NCI-H1417 treated with DMSO at 0.1 percent for 48 hours (cell line): ENCODE measurements at regions not wholly inside any gene's neighbourhood (a gene's known extent, or its start where the extent isn't known, plus 50 kb on each side); places are given as distances from the start of the nearest gene placed in this dataset.
A peak's percentile ranks its signal among the peaks of the same experiment; 100 is the strongest.

Experiments
- DNase-seq: peaks from one replicate; lab custom pipeline; 2025; lab: John Stamatoyannopoulos, UW

DNA sequence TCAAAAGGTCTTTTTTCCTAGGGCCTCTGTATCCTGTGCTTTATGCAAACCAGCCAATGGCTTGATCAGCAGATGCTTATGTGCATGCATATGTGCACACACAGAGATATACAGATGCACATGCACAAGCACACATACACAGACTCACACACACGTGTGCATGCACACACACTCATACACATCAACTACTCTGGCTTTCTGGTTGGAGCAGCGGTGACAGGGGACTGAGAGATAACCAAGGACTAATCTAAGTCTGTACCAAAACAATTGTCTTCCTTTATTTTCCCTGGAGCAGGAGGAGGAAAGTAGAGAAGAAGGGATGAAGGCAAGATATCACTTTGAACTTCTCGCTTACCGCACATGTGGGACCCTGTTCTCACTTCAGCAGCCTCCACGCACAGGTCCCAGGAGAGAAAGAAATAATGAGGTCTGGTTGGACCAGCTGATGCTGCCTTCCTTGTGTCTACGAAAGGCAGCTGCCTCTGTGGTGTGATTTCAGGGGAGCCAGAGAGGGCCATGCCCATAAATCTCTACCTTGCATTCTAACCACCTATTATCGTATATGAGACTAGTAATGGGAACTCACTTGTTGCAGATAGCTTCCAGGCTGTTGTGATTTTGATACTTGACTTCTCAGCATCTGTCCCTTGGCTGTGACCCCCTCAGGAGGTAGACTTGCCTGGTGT is 338.0 kb downstream of the EN1 start:
- no peak for DNase-seq

GRCh38 chr2:118508282-118508681 is 339.2 kb downstream of the EN1 start:
- no peak for DNase-seq

DNA sequence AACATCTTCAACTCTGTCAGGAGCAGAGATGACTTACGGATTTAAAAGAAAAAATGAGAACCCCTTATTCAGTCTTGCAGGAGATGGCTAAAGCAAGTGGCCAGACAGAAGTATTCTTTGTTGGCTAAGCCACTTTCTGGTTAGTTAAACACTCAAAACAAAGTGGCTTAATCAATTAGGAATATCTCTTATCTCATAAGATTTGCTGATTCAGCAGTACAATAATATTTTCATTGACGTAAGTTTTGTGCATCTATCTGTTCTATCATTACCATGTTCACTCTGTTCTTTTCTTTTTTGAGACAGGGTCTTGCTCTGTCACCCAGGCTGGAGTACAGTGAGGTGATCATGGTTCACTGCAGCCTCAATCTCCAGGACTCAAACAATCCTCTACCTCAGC is 342.0 kb downstream of the EN1 start:
- DNase-seq: no peak

- DNase-seq: no peak
Observed at GRCh38 chr2:118502106-118502505, 345.3 kb downstream of the EN1 start.

- DNase-seq: no peak
Observed at GRCh38 chr2:118498943-118499342, 348.5 kb downstream of the EN1 start.

DNA sequence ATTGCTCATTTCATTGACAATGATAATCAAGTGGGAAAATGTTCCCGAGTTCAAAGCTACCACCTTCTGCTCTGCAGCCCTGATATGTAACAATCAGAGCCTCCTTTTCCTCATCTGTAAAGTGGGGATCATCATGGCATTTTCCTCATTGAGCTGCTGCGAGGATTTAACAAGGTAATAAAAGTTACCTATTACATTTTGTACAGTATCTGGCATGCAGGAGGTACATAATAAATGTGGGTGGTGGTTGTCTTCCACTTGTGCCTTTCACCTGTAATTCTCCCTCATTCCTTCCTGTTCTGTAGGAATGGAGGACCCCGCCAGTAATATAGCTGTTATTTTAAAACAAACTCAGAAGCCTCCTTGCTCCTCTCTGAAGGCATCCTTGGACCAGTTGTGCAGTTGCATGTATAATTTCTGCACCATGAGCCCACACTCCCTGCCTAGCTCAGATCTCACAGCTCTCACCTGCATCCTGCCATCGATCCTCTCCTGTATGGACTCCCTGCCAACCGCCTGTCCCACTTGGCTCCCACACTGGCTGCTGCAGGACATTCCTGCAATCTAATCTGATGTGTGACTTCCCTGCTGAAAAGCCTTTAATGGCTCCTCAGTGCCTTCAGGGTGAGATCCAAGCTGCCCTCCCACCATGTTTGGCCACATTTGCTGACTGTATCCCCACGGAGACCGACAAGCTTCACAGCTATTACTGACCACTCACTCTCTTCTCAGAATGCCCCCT is 350.4 kb downstream of the EN1 start:
- DNase-seq: no peak

GRCh38 chr2:118496467-118496866 is 351.0 kb downstream of the EN1 start:
- DNase-seq: no peak

GRCh38 chr2:118495290-118495689 is 352.2 kb downstream of the EN1 start:
- DNase-seq: no peak

GRCh38 chr2:118493213-118493612 is 354.2 kb downstream of the EN1 start:
- no peak for DNase-seq

GRCh38 chr2:118492335-118492734 is 355.1 kb downstream of the EN1 start:
- DNase-seq: no peak

- no peak for DNase-seq
Observed at GRCh38 chr2:118490330-118490729, 357.1 kb downstream of the EN1 start.

GRCh38 chr2:118489712-118490299 is 357.6 kb downstream of the EN1 start:
- DNase-seq: no peak

DNA sequence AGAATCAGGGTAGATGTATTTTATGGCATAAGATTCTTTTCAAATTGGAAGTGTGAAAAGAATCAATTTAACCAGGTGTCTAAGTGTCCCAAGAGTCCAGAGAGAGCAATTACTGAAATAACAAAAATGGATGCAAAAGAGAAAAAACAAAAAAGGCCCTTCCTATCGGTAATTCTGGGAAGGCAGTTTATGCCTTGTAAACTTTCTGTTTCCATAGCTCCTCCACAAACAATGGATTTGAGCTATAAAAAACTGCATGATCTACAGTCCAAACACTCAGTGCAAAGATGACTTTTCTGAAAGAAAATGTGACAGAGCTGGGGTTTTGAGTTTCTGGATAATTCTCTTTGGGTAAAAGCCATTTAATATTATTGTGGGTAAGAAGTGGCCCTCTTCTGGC is 366.1 kb downstream of the EN1 start:
- no peak for DNase-seq

GRCh38 chr2:118479020-118479419 is 368.4 kb downstream of the EN1 start:
- no peak for DNase-seq

DNA sequence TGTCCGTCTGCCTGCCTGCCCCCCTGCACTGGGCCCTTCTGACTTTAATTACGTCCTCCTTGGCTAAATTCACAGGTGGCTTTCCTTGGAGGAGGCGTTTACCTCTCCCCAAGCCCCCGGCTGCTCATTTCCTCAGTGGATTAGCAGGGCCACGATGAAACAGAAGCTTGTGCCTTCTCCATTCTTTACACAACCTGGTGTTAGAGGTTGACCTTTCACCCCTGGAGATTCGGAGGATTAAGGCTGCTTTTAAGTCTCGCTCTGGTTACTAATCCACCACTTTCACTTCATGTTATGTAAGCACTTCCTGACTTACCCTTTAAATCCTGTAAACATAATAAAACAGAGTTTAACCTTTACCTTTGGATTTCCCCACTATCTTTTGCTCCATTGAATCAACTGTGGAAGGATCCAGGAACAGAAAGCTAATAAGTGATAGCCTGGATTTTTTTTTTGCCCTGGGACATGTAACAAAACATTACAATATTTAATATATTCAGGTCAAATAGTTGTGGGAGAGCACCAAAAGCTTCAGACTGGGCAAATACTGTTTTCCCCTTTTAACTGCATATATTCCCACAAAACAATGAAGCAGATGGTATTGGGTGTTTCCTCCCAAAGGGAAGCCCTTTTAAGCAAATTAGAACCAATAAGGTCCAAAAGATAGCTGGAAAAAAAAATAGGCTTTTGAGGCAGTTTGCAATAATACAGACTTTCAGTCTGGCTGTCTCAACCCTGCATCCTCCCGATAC is 370.2 kb downstream of the EN1 start:
- DNase-seq: no peak

DNA sequence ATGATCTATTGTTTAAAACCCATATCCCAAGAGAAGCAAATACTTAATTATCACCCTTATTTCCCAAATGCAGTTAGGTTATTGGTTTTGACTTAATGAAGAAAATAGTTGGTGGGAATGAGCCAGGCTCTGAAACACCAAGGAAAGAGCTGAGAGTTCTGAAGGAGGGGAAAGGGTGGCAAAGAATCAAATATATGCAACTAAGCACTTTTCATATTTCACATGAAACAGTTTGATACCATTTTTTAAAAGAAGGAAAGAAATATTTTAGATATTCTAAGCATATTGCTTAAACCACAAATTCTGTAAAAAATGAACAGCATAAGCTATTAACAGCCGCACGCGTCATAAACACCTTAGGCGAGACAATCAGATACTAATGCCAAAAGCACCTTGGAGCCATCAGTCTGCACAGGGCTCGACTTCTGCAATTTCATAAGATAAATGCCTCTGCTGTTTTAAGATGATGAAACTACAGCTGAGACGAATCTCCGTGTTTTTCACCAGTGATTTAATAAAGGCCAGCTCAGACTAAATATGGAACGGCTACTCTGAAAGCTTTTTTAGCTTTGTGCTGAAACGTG is 371.7 kb downstream of the EN1 start:
- DNase-seq: no peak

- DNase-seq: no peak
Observed at GRCh38 chr2:118474541-118474920, 372.9 kb downstream of the EN1 start.

DNA sequence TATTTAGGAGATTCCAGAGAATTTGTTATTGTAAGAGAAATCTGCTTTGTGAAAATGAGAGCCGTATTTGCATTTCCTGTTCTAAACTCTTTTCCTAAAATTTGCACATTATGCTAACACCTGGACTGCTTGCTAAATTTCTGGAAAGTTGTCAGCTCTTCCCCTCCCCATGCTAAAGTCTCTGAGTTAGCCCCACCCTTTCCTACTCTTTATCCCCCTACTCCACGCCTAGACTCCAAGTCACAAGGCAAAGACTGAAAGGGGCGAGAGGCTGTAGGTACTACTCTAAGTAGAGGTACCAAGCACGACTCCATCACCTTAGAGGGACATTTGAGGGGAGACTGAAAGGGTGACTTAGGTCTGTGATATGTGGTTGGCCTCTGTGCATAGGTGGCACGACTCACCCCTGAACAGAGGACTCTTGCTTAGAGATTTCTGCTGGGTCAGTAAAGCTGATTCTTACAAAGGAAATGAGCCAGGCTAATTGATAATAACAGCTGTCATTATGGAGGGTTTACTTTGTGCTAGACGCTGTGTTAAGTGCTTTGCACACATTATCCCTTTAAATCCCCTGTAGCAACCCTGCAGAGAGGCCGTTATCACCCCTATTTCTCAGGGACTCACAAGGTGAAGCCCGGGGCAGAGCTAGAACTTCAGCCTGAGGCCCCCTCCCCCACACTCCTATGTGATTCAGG is 373.5 kb downstream of the EN1 start:
- DNase-seq: peak; percentile 92

- DNase-seq: no peak
Observed at GRCh38 chr2:118473241-118473640, 374.2 kb downstream of the EN1 start.

GRCh38 chr2:118470297-118470696 is 377.2 kb downstream of the EN1 start:
- DNase-seq: no peak

- no peak for DNase-seq
Observed at GRCh38 chr2:118469103-118469502, 378.3 kb downstream of the EN1 start.
